Prostate gland (tissue), 2 donors: ENCODE measurements at regions not wholly inside any gene's neighbourhood (a gene's known extent, or its start where the extent isn't known, plus 50 kb on each side); places are given as distances from the start of the nearest gene placed in this dataset.

ENCODE experiments used
- DNase-seq: peaks from one replicate; pipeline ENCODE4 v3.0.0-alpha.2; 2019; ENCODE audit warnings: low spot score
- H3K27ac ChIP-seq, 2 donors: fragments of 200-600 bp; sonication (generic); 2 replicates each; pipeline ENCODE4 v1.5.1; 2017 to 2019
- H3K27me3 ChIP-seq: fragments of 200-600 bp; sonication (generic); replicated peaks from 2 replicates; pipeline ENCODE4 v1.5.1; 2019; ENCODE audit not compliant: insufficient read depth
- H3K36me3 ChIP-seq, 2 donors: fragments of 200-600 bp; sonication (generic); 1 replicate in 1 of 2; 2 replicates in 1 of 2; pipeline versions ENCODE4 v1.5.1 to v1.8.1; 2017 to 2019
- H3K4me1 ChIP-seq: fragments of 200-600 bp; sonication (generic); replicated peaks from 2 replicates; pipeline ENCODE4 v1.5.1; 2019
- H3K4me3 ChIP-seq, 2 donors: fragments of 200-600 bp; sonication (generic); 2 replicates each; pipeline ENCODE4 v1.5.1; 2017 to 2019
- H3K9me3 ChIP-seq: fragments of 200-600 bp; sonication (generic); 2 replicates; pipeline ENCODE4 v1.5.1; 2017
- CTCF ChIP-seq, 4 experiments: fragments of 200-600 bp in 2 of 4; fragments of 450-650 bp in 2 of 4; sonication (generic) in 2 of 4; IDR thresholded peaks; 1 replicate in 3 of 4; 2 replicates in 1 of 4; pipeline ENCODE4 v1.5.1; 2016 to 2019; ENCODE audit warnings: antibody characterized with exemption in 4 of 4, mild to moderate bottlenecking in 2 of 4, moderate library complexity in 2 of 4
- POLR2A ChIP-seq: fragments of 450-650 bp; IDR thresholded peaks from one replicate; pipeline ENCODE4 v1.6.1; 2016; ENCODE audit warnings: antibody characterized with exemption, mild to moderate bottlenecking
- POLR2AphosphoS5 ChIP-seq: sonication (generic); formaldehyde crosslinking; IDR thresholded peaks from one replicate; pipeline ENCODE4 v1.6.1; 2017; ENCODE audit warnings: antibody characterized with exemption
- WGBS: methylation state at CpG from one replicate; pipeline ENCODE4 v1.1.5; 2018; 5-methylcytosine and 5-hydroxymethylcytosine counted together
- intact Hi-C: fragments of 100-400 bp; cut with DNase I; formaldehyde crosslinking; loops from one replicate; pipeline ENCODE4 v1.14.2; 2022

GRCh38 chr18:78652001-78652545 lies 327.5 kb upstream of the SALL3 start:
- no peaks in the 10 kb centered on the region for H3K4me1 ChIP-seq
- no peak overlapping the region for H3K4me3 ChIP-seq
- TF ChIP-seq POLR2AphosphoS5: no peak
- no peak for TF ChIP-seq POLR2A
- TF ChIP-seq CTCF (IDR thresholded peaks at IDR 0.05): no peak
- no peaks in the 10 kb centered on the region for H3K36me3 ChIP-seq
- WGBS: over 99% methylated on average over 11 of the region's 11 CpGs
- H3K27me3 ChIP-seq: no peaks in the 10 kb centered on the region
- no peaks in the 10 kb centered on the region for H3K9me3 ChIP-seq
- no peak for DNase-seq
- intact Hi-C loops: no loop called here
- no peak overlapping the region for H3K27ac ChIP-seq

- H3K4me1 ChIP-seq: no peaks in the 10 kb centered on the region
- 93% methylated on average over 8 of the region's 8 CpGs for WGBS
Observed at GRCh38 chr18:78655921-78656320, 323.7 kb upstream of the SALL3 start.

GRCh38 chr18:78656346-78656925 lies 323.2 kb upstream of the SALL3 start:
- intact Hi-C loops: no loop called here
- 95% methylated on average over 21 of the region's 21 CpGs for WGBS
- no peaks in the 10 kb centered on the region for H3K36me3 ChIP-seq
- H3K4me3 ChIP-seq: no peak overlapping the region
- DNase-seq: no peak
- H3K9me3 ChIP-seq: no peaks in the 10 kb centered on the region
- no peaks in the 10 kb centered on the region for H3K27me3 ChIP-seq
- no peaks in the 10 kb centered on the region for H3K4me1 ChIP-seq
- no peak for TF ChIP-seq POLR2A
- TF ChIP-seq CTCF (IDR thresholded peaks at IDR 0.05): no peak
- TF ChIP-seq POLR2AphosphoS5: no peak
- no peak overlapping the region for H3K27ac ChIP-seq

More at GRCh38 chr18:78655921-78656320, 323.7 kb upstream of the SALL3 start:
- Histone ChIP-seq H3K27ac (no peak overlapping the region), H3K4me3 (no peak overlapping the region), H3K27me3 (no peaks in the 10 kb centered on the region), H3K36me3 (no peaks in the 10 kb centered on the region), H3K9me3 (no peaks in the 10 kb centered on the region)
- TF ChIP-seq POLR2A (no peak), CTCF (IDR thresholded peaks at IDR 0.05) (no peak), POLR2AphosphoS5 (no peak)
- intact Hi-C loops: no loop called here
- DNase-seq: no peak

GRCh38 chr18:78658531-78658930 lies 321.1 kb upstream of the SALL3 start:
- 85% methylated on average over 8 of the region's 8 CpGs for WGBS
- no peaks in the 10 kb centered on the region for H3K36me3 ChIP-seq
- no peaks in the 10 kb centered on the region for H3K27me3 ChIP-seq
- no peak for TF ChIP-seq POLR2A
- TF ChIP-seq CTCF (IDR thresholded peaks at IDR 0.05): no peak
- TF ChIP-seq POLR2AphosphoS5: no peak
- H3K4me1 ChIP-seq: no peaks in the 10 kb centered on the region
- H3K27ac ChIP-seq: no peak overlapping the region
- no peak for DNase-seq
- H3K4me3 ChIP-seq: no peak overlapping the region
- intact Hi-C loops: no loop called here
- no peaks in the 10 kb centered on the region for H3K9me3 ChIP-seq

GRCh38 chr18:78659057-78659456 lies 320.6 kb upstream of the SALL3 start:
- H3K27ac ChIP-seq: no peak overlapping the region
- no peak for TF ChIP-seq CTCF (IDR thresholded peaks at IDR 0.05)
- TF ChIP-seq POLR2A: no peak
- no peak for TF ChIP-seq POLR2AphosphoS5
- 92% methylated on average over 14 of the region's 14 CpGs for WGBS
- no peaks in the 10 kb centered on the region for H3K9me3 ChIP-seq
- H3K4me3 ChIP-seq: no peak overlapping the region
- no peak for DNase-seq
- H3K27me3 ChIP-seq: no peaks in the 10 kb centered on the region
- no peaks in the 10 kb centered on the region for H3K4me1 ChIP-seq
- H3K36me3 ChIP-seq: no peaks in the 10 kb centered on the region
- intact Hi-C loops: no loop called here
